OCI-LY1 (cell line): ENCODE measurements at regions not wholly inside any gene's neighbourhood (a gene's known extent, or its start where the extent isn't known, plus 50 kb on each side); places are given as distances from the start of the nearest gene placed in this dataset.

Experiments used
- H2AFZ ChIP-seq: fragments of 200-600 bp; sonication (generic), shearing (Covaris generic); 2 replicates; pipeline ENCODE4 v1.6.0; 2014; ENCODE audit warnings: antibody characterized with exemption, mild to moderate bottlenecking, low read length
- H3F3A ChIP-seq: fragments of 200-600 bp; sonication (generic), shearing (Covaris generic); 2 replicates; pipeline ENCODE4 v1.6.0; 2014; ENCODE audit warnings: mild to moderate bottlenecking, antibody characterized with exemption, low read length, moderate library complexity; ENCODE audit not compliant: insufficient read depth
- H3K27ac ChIP-seq: fragments of 200-600 bp; sonication (generic); 2 replicates; pipeline ENCODE4 v1.5.1; 2014; ENCODE audit warnings: low read length, mixed run types, mild to moderate bottlenecking, low read depth; ENCODE audit not compliant: poor library complexity, severe bottlenecking
- H3K27me3 ChIP-seq: fragments of 200-600 bp; sonication (generic); 2 replicates; pipeline ENCODE4 v1.6.0; 2014; ENCODE audit warnings: antibody characterized with exemption, mild to moderate bottlenecking, low read length, moderate library complexity; ENCODE audit not compliant: insufficient read depth
- H3K36me3 ChIP-seq: fragments of 200-600 bp; sonication (generic); 2 replicates; pipeline ENCODE4 v1.6.1; 2014; ENCODE audit warnings: mild to moderate bottlenecking, antibody characterized with exemption, low read length, moderate library complexity, mixed read lengths; ENCODE audit not compliant: insufficient read depth
- H3K4me1 ChIP-seq: fragments of 200-600 bp; sonication (generic); 2 replicates; pipeline ENCODE4 v1.5.1; 2014; ENCODE audit warnings: mild to moderate bottlenecking, low read length, moderate library complexity; ENCODE audit not compliant: insufficient read depth, severe bottlenecking
- H3K4me2 ChIP-seq: fragments of 200-600 bp; sonication (generic), shearing (Covaris generic); 2 replicates; pipeline ENCODE4 v1.6.1; 2014; ENCODE audit warnings: low read length
- H3K4me3 ChIP-seq: fragments of 200-600 bp; sonication (generic); 2 replicates; pipeline ENCODE4 v1.5.1; 2014; ENCODE audit warnings: low read length, low read depth, mild to moderate bottlenecking, mixed read lengths; ENCODE audit not compliant: poor library complexity, severe bottlenecking
- H3K79me2 ChIP-seq: fragments of 200-600 bp; shearing (Covaris generic); 2 replicates; pipeline ENCODE4 v1.6.1; 2016; ENCODE audit warnings: mixed run types, low read length, mixed read lengths; ENCODE audit not compliant: insufficient read depth
- H3K9ac ChIP-seq: fragments of 200-600 bp; sonication (generic), shearing (Covaris generic); 2 replicates; pipeline ENCODE4 v1.6.1; 2014; ENCODE audit warnings: mild to moderate bottlenecking, low read length, mixed read lengths
- H3K9me2 ChIP-seq: fragments of 200-600 bp; sonication (generic), shearing (Covaris generic); 2 replicates; pipeline ENCODE4 v1.6.1; 2014; ENCODE audit warnings: low read depth, mild to moderate bottlenecking, low read length, mixed read lengths
- H3K9me3 ChIP-seq: fragments of 200-600 bp; shearing (Covaris generic); 2 replicates; pipeline ENCODE4 v1.6.1; 2014; ENCODE audit warnings: low read length, mixed read lengths
- H4K20me1 ChIP-seq: fragments of 200-600 bp; sonication (generic), shearing (Covaris generic); 2 replicates; pipeline ENCODE4 v1.6.0; 2016; ENCODE audit warnings: mild to moderate bottlenecking, low read length; ENCODE audit not compliant: insufficient read depth
- CTCF ChIP-seq: fragments of 200-600 bp; sonication (generic), shearing (Covaris generic); IDR thresholded peaks from 2 replicates; pipeline ENCODE4 v1.5.1; 2017; ENCODE audit warnings: mild to moderate bottlenecking, antibody characterized with exemption, low read length, moderate library complexity, mixed read lengths
- EZH2 ChIP-seq: fragments of 200-600 bp; sonication (generic), shearing (Covaris generic); IDR thresholded peaks from 2 replicates; pipeline ENCODE4 v1.8.0; 2017; ENCODE audit warnings: borderline replicate concordance, mixed run types, mild to moderate bottlenecking, antibody characterized with exemption, low read length, moderate library complexity, mixed read lengths

DNA sequence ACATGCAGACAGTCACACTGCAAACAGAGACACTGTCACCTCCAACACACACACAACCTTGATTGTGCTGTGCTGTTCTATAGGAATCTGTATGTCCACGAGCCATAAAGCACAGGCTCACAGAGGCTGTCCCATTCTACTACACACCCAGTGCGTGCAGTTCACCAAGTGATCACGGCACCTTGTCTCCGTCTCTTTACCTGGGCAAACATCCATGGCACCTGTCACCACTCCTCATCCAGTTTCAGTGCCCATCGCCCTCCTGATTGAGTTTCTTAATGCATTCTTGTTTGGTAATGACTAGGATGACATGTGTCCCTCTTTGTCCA is 65.8 kb upstream of the STMND1 start:
- Histone ChIP-seq H3K4me1 (no peaks in the 10 kb centered on the region), H3F3A (no peaks in the 10 kb centered on the region), H3K36me3 (no peaks in the 10 kb centered on the region), H2AFZ (no peak overlapping the region), H3K9me3 (no peaks in the 10 kb centered on the region), H3K9me2 (no peaks in the 10 kb centered on the region), H4K20me1 (no peaks in the 10 kb centered on the region), H3K9ac (no peak overlapping the region), H3K27me3 (no peaks in the 10 kb centered on the region), H3K27ac (no peak overlapping the region), H3K4me2 (no peak overlapping the region), H3K4me3 (no peak overlapping the region), H3K79me2 (no peaks in the 10 kb centered on the region)
- TF ChIP-seq CTCF = no peak
- TF ChIP-seq EZH2 = no peak

- no peaks in the 10 kb centered on the region for H3K4me1 ChIP-seq
- H3K4me3 ChIP-seq = no peak overlapping the region
- H2AFZ ChIP-seq = no peak overlapping the region
- H3K27me3 ChIP-seq = no peaks in the 10 kb centered on the region
- TF ChIP-seq EZH2 (no peak), CTCF (no peak)
- no peak overlapping the region for H3K27ac ChIP-seq
- H3K4me2 ChIP-seq = no peak overlapping the region
- H3F3A ChIP-seq = no peaks in the 10 kb centered on the region
- H3K9me3 ChIP-seq = no peaks in the 10 kb centered on the region
- H3K9ac ChIP-seq = no peak overlapping the region
- no peaks in the 10 kb centered on the region for H4K20me1 ChIP-seq
- no peaks in the 10 kb centered on the region for H3K9me2 ChIP-seq
- no peaks in the 10 kb centered on the region for H3K36me3 ChIP-seq
- H3K79me2 ChIP-seq = no peaks in the 10 kb centered on the region
Measured at GRCh38 chr6:17035257-17036064, 66.4 kb upstream of the STMND1 start.

GRCh38 chr6:17033746-17034145 is 68.1 kb upstream of the STMND1 start:
- Histone ChIP-seq H3K36me3 (no peaks in the 10 kb centered on the region), H4K20me1 (no peaks in the 10 kb centered on the region), H3K9me2 (no peaks in the 10 kb centered on the region), H3F3A (no peaks in the 10 kb centered on the region), H3K4me1 (no peaks in the 10 kb centered on the region), H2AFZ (no peak overlapping the region), H3K4me3 (no peak overlapping the region), H3K79me2 (no peaks in the 10 kb centered on the region), H3K4me2 (no peak overlapping the region), H3K27me3 (no peaks in the 10 kb centered on the region), H3K9ac (no peak overlapping the region), H3K9me3 (no peaks in the 10 kb centered on the region), H3K27ac (no peak overlapping the region)
- TF ChIP-seq CTCF = no peak
